ENCODE measurements at regions not wholly inside any gene's neighbourhood (a gene's known extent, or its start where the extent isn't known, plus 50 kb on each side); places are given as distances from the start of the nearest gene placed in this dataset.

GRCh38 chr1:106120789-106121188, 935.7 kb upstream of the PRMT6 start:
- H3K79me2 ChIP-seq = no peaks in the 10 kb centered on the region
- no peak overlapping the region for H2AFZ ChIP-seq
- H3K4me3 ChIP-seq = no peak overlapping the region
- H3K27ac ChIP-seq = no peak overlapping the region
- no peaks in the 10 kb centered on the region for H3K9me2 ChIP-seq (replicated peaks; ENCODE audit: insufficient read depth)
- no peak overlapping the region for H3K4me2 ChIP-seq
- H3K27me3 ChIP-seq = no peaks in the 10 kb centered on the region
- no peaks in the 10 kb centered on the region for H4K20me1 ChIP-seq (ENCODE audit: insufficient read depth, poor library complexity, severe bottlenecking)
- H3K9me3 ChIP-seq (ENCODE audit: low read depth) = no peaks in the 10 kb centered on the region
- no peak for TF ChIP-seq CTCF (IDR thresholded peaks at IDR 0.05; ENCODE audit: poor library complexity)
- TF ChIP-seq EZH2 (IDR thresholded peaks at IDR 0.05; ENCODE audit: borderline replicate concordance) = no peak
- TF ChIP-seq EZH2phosphoT487 (IDR thresholded peaks at IDR 0.05; ENCODE audit: low read depth, severe bottlenecking, unreplicated experiment) = no peak
- H3K36me3 ChIP-seq (replicated peaks; ENCODE audit: insufficient read depth, low read depth) = no peaks in the 10 kb centered on the region
- no peak for DNase-seq (ENCODE audit: low spot score)
- H3K4me1 ChIP-seq (ENCODE audit: insufficient read depth) = no peaks in the 10 kb centered on the region
- WGBS (ENCODE audit: low lambda C conversion rate, missing lambda C conversion rate) = 82% methylated on average over 2 of the region's 2 CpGs

- Histone ChIP-seq H3K79me2 (no peaks in the 10 kb centered on the region), H3K36me3 (replicated peaks; ENCODE audit: insufficient read depth, low read depth) (no peaks in the 10 kb centered on the region), H3K9me3 (ENCODE audit: low read depth) (no peaks in the 10 kb centered on the region), H3K27ac (no peak overlapping the region), H4K20me1 (ENCODE audit: insufficient read depth, poor library complexity, severe bottlenecking) (no peaks in the 10 kb centered on the region), H3K4me1 (ENCODE audit: insufficient read depth) (no peaks in the 10 kb centered on the region), H3K9me2 (replicated peaks; ENCODE audit: insufficient read depth) (no peaks in the 10 kb centered on the region), H2AFZ (no peak overlapping the region), H3K4me3 (no peak overlapping the region), H3K27me3 (no peaks in the 10 kb centered on the region), H3K4me2 (no peak overlapping the region)
- no peak for TF ChIP-seq CTCF (IDR thresholded peaks at IDR 0.05; ENCODE audit: poor library complexity)
- no peak for TF ChIP-seq EZH2phosphoT487 (IDR thresholded peaks at IDR 0.05; ENCODE audit: low read depth, severe bottlenecking, unreplicated experiment)
- no peak for TF ChIP-seq EZH2 (IDR thresholded peaks at IDR 0.05; ENCODE audit: borderline replicate concordance)
- DNase-seq (ENCODE audit: low spot score) = no peak
- 92% methylated on average over 6 of the region's 6 CpGs for WGBS (ENCODE audit: low lambda C conversion rate, missing lambda C conversion rate)
Measured at GRCh38 chr1:106121728-106122127, 934.7 kb upstream of the PRMT6 start.

- no peaks in the 10 kb centered on the region for H4K20me1 ChIP-seq (ENCODE audit: insufficient read depth, poor library complexity, severe bottlenecking)
- H3K27ac ChIP-seq = no peak overlapping the region
- H3K9me3 ChIP-seq (ENCODE audit: low read depth) = no peaks in the 10 kb centered on the region
- TF ChIP-seq EZH2phosphoT487 (IDR thresholded peaks at IDR 0.05; ENCODE audit: low read depth, severe bottlenecking, unreplicated experiment) = no peak
- TF ChIP-seq EZH2 (IDR thresholded peaks at IDR 0.05; ENCODE audit: borderline replicate concordance) = no peak
- no peak for TF ChIP-seq CTCF (IDR thresholded peaks at IDR 0.05; ENCODE audit: poor library complexity)
- no peak overlapping the region for H2AFZ ChIP-seq
- H3K36me3 ChIP-seq (replicated peaks; ENCODE audit: insufficient read depth, low read depth) = no peaks in the 10 kb centered on the region
- no peaks in the 10 kb centered on the region for H3K4me1 ChIP-seq (ENCODE audit: insufficient read depth)
- H3K27me3 ChIP-seq = no peaks in the 10 kb centered on the region
- no peak overlapping the region for H3K4me3 ChIP-seq
- H3K4me2 ChIP-seq = no peak overlapping the region
- WGBS (ENCODE audit: low lambda C conversion rate, missing lambda C conversion rate) = 44% methylated on average over 3 of the region's 3 CpGs
- no peaks in the 10 kb centered on the region for H3K79me2 ChIP-seq
- no peaks in the 10 kb centered on the region for H3K9me2 ChIP-seq (replicated peaks; ENCODE audit: insufficient read depth)
- DNase-seq (ENCODE audit: low spot score) = no peak
Measured at GRCh38 chr1:106134561-106134960, 921.9 kb upstream of the PRMT6 start.

- Histone ChIP-seq H2AFZ (no peak overlapping the region), H3K36me3 (replicated peaks; ENCODE audit: insufficient read depth, low read depth) (no peaks in the 10 kb centered on the region), H3K9me2 (replicated peaks; ENCODE audit: insufficient read depth) (no peaks in the 10 kb centered on the region), H3K4me3 (no peak overlapping the region), H3K27ac (no peak overlapping the region), H3K79me2 (no peaks in the 10 kb centered on the region), H3K9me3 (ENCODE audit: low read depth) (no peaks in the 10 kb centered on the region), H3K27me3 (no peaks in the 10 kb centered on the region), H3K4me1 (ENCODE audit: insufficient read depth) (no peaks in the 10 kb centered on the region), H4K20me1 (ENCODE audit: insufficient read depth, poor library complexity, severe bottlenecking) (no peaks in the 10 kb centered on the region), H3K4me2 (no peak overlapping the region)
- DNase-seq (ENCODE audit: low spot score) = no peak
- TF ChIP-seq EZH2 (IDR thresholded peaks at IDR 0.05; ENCODE audit: borderline replicate concordance) (no peak), CTCF (IDR thresholded peaks at IDR 0.05; ENCODE audit: poor library complexity) (no peak), EZH2phosphoT487 (IDR thresholded peaks at IDR 0.05; ENCODE audit: low read depth, severe bottlenecking, unreplicated experiment) (no peak)
- 95% methylated on average over 5 of the region's 5 CpGs for WGBS (ENCODE audit: low lambda C conversion rate, missing lambda C conversion rate)
Measured at GRCh38 chr1:106173101-106173500, 883.4 kb upstream of the PRMT6 start.
